BLaER1 treated with 17β-estradiol and CSF1 and Interleukin-3, amounts not matched to agents 10 nM and 100 nM (cell line): ENCODE measurements at regions not wholly inside any gene's neighbourhood (a gene's known extent, or its start where the extent isn't known, plus 50 kb on each side); places are given as distances from the start of the nearest gene placed in this dataset.
"Not testable (repeated sequence)": the region's sequence is repeated elsewhere in the genome, so short reads cannot be mapped to it uniquely, and the experiment has no call there.

ENCODE experiments used
- H3K27ac ChIP-seq, 11 experiments: shearing (Covaris generic); formaldehyde crosslinking; 2 replicates each; pipeline ENCODE4 v1.8.1; 2022
- H3K27me3 ChIP-seq, 11 experiments: shearing (Covaris generic); formaldehyde crosslinking; 2 replicates each; pipeline ENCODE4 v1.8.1; 2022
- H3K36me3 ChIP-seq, 11 experiments: shearing (Covaris generic); formaldehyde crosslinking; 2 replicates each; pipeline ENCODE4 v1.8.1; 2022
- H3K4me1 ChIP-seq, 10 experiments: shearing (Covaris generic); formaldehyde crosslinking; 2 replicates each; pipeline ENCODE4 v1.8.1; 2022
- H3K4me2 ChIP-seq, 11 experiments: shearing (Covaris generic); formaldehyde crosslinking; 2 replicates each; pipeline ENCODE4 v1.8.1; 2022
- H3K4me3 ChIP-seq, 10 experiments: shearing (Covaris generic); formaldehyde crosslinking; 2 replicates each; pipeline ENCODE4 v1.8.1; 2022
- H3K9ac ChIP-seq, 11 experiments: shearing (Covaris generic); formaldehyde crosslinking; 2 replicates each; pipeline ENCODE4 v1.8.1; 2022
- H3K9me3 ChIP-seq, 11 experiments: shearing (Covaris generic); formaldehyde crosslinking; replicated peaks in 1 of 11; 2 replicates each; pipeline ENCODE4 v1.8.1; 2022
- H4K20me1 ChIP-seq, 11 experiments: shearing (Covaris generic); formaldehyde crosslinking; 2 replicates each; pipeline ENCODE4 v1.8.1; 2022
- Cebpa-rat ChIP-seq, 11 experiments: shearing (Covaris generic); IDR thresholded peaks; 2 replicates each; pipeline ENCODE4 v1.8.1; 2022

DNA sequence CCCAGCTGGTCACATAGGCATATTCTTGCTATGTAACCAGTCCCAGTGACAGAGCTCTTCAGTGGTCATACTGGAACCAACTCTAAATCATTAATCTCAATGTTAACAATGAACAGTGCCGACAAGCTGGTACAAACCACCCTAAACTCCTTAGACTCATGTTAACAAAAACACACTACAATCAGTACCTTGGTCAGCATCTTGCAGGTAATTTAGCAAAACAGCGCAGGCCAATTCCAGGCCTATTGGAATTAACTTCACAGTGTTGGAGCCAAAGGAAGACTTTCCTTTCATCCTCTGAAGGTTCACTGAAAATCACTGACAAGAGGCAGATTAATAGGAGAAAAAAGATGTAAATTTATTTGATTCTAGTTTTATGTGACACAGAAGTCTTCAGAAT lies 396.4 kb downstream of the PIK3C3 start:
- Histone ChIP-seq H3K4me1 (no peaks in the 10 kb centered on the region), H4K20me1 (no peaks in the 10 kb centered on the region), H3K36me3 (no peaks in the 10 kb centered on the region), H3K4me2 (no peak overlapping the region), H3K9me3 (no peaks in the 10 kb centered on the region), H3K27ac (no peak overlapping the region), H3K4me3 (no peak overlapping the region), H3K27me3 (no peaks in the 10 kb centered on the region), H3K9ac (no peak overlapping the region)
- no peak for TF ChIP-seq Cebpa-rat (IDR thresholded peaks at IDR 0.05)

DNA sequence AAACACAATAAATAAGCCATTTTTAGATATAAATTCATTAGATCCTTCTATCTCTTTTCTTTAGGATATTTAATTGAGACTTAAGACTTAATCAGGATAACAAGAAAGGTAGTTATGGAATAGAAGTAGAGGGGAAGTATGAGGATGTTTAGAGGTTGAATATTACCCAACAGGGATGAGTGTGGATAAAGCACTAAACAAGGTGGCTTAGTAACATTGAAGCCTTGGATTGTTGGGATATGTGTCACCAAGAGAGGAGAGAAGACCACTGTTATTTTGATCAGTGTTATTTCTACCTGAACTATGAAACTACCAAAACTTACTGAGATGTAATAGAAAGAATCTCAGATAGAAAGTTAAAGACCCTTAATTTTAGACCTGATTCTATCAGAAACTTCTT lies 405.7 kb downstream of the PIK3C3 start:
- H3K27ac ChIP-seq, result no peak overlapping the region
- no peaks in the 10 kb centered on the region for H4K20me1 ChIP-seq
- H3K9me3 ChIP-seq, result no peaks in the 10 kb centered on the region
- no peak for TF ChIP-seq Cebpa-rat (IDR thresholded peaks at IDR 0.05)
- H3K4me2 ChIP-seq, result no peak overlapping the region
- H3K9ac ChIP-seq, result no peak overlapping the region
- H3K4me3 ChIP-seq, result no peak overlapping the region
- no peaks in the 10 kb centered on the region for H3K27me3 ChIP-seq
- H3K36me3 ChIP-seq, result no peaks in the 10 kb centered on the region
- H3K4me1 ChIP-seq, result no peaks in the 10 kb centered on the region

DNA sequence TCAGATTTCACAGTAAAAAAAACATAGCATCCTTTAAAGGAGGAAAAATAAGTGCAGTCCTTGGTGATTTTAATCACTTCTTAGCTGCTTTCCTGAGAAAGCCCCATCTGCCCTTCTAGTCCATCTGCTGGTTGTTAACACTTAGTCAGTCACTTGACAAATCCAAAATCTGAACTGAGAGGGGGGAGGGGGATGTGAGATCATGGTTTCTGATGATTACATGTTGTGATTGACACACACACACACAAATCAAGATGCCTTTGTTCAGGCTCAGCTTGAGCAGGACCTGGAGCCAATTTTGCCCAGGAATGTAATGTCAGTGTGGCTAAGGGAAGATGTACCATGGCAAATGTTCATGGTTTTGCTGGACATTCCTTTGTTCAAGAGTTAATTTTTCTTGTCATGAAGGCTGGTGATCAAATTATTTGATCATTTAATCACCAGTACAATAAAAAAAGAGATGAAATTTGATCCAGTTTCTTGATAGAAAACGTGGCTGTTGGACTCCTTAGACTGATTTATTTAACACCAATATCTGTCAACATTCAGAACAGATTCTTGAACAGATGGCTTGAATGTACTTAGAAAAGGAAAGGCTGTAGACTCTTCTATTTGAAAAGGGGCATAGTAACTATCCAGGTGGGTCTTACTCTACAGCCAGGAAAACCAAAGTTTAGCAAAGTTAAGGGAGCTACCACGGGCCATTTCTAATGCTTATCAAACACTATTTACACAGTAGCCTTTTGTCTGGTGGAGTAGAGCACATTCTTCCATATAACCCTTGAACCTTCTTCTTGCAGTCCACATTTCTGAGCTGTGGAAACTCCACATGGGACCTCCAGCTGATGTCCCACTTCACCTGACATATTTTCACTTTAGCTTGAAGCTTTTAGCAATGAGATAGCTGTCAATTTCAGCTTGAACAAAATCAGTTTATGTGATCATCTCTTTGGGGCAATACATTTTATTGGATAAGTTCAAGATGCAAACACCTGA lies 408.7 kb downstream of the PIK3C3 start:
- H3K4me1 ChIP-seq, result no peaks in the 10 kb centered on the region
- no peaks in the 10 kb centered on the region for H3K36me3 ChIP-seq
- no peaks in the 10 kb centered on the region for H3K27me3 ChIP-seq
- H3K27ac ChIP-seq, result no peak overlapping the region
- no peaks in the 10 kb centered on the region for H4K20me1 ChIP-seq
- no peak overlapping the region for H3K4me3 ChIP-seq
- H3K4me2 ChIP-seq, result no peak overlapping the region
- no peak for TF ChIP-seq Cebpa-rat (IDR thresholded peaks at IDR 0.05)
- H3K9me3 ChIP-seq, result no peaks in the 10 kb centered on the region
- H3K9ac ChIP-seq, result no peak overlapping the region

DNA sequence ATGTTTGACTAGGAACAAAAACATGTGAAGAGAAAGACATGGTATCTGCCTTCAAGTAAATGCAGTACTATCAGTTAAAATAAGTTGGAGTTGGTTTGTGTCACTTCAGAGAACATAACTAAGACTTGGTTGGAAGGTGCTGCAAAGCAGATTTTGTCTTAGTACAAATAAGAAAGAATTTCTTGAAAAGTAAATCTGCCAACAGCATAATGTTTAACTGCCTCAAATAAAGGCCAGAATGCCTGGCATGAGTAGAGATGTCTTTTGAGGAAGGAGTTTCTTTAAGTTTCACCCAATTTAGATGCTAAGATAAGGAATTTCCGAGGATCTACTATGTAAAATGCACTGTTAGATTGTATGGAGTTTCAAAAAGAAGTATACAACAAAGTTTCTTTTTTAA lies 409.7 kb downstream of the PIK3C3 start:
- H3K27ac ChIP-seq, result no peak overlapping the region
- no peak overlapping the region for H3K9ac ChIP-seq

DNA sequence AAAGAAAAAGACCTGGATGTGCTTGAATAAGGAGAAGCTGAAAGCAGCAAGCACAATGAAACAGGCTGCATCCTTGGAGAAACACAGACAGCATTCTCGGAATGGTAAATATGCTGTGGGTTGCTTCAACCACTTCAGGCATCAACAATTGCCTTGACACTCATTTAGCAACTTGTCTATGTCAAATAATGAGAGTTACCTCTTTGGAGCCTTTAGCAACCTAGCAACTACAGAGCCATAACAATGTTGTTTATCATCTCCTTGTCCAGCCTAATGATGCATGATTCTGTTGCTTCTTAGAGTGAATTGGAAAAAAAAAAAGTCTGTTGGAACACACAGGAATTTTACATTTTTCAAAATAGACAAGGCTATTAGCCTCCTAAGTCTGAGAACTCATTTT lies 410.6 kb downstream of the PIK3C3 start:
- Histone ChIP-seq H3K9ac (no peak overlapping the region), H3K4me1 (no peaks in the 10 kb centered on the region), H3K27ac (no peak overlapping the region), H3K27me3 (no peaks in the 10 kb centered on the region), H3K4me2 (no peak overlapping the region), H4K20me1 (no peaks in the 10 kb centered on the region), H3K36me3 (no peaks in the 10 kb centered on the region), H3K9me3 (no peaks in the 10 kb centered on the region), H3K4me3 (no peak overlapping the region)
- TF ChIP-seq Cebpa-rat (IDR thresholded peaks at IDR 0.05), result no peak

More for the DNA sequence above, 409.7 kb downstream of the PIK3C3 start:
- Histone ChIP-seq H3K36me3 (no peaks in the 10 kb centered on the region), H4K20me1 (no peaks in the 10 kb centered on the region), H3K4me2 (no peak overlapping the region), H3K9me3 (no peaks in the 10 kb centered on the region), H3K27me3 (no peaks in the 10 kb centered on the region), H3K4me3 (no peak overlapping the region), H3K4me1 (no peaks in the 10 kb centered on the region)
- TF ChIP-seq Cebpa-rat (IDR thresholded peaks at IDR 0.05), result no peak

DNA sequence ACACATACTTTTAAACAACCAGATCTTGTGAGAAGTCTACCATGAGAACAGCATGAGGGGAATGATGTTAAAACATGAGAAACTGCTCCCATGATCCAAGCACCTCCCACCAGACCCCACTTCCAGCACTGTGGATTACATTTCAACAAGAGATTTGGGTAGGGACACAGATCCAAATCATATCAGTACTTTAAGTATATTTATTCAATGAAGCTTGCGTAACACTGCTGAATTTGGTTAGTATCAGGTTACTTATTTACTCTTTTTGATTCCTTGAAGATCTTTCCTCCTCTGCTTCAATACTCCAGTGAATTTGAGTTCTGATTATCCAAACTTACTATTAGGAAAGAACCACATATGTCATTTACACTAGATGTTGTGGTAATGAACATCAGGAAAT lies 418.6 kb downstream of the PIK3C3 start:
- no peaks in the 10 kb centered on the region for H3K9me3 ChIP-seq
- H3K4me2 ChIP-seq, result no peak overlapping the region
- no peak overlapping the region for H3K27ac ChIP-seq
- TF ChIP-seq Cebpa-rat (IDR thresholded peaks at IDR 0.05), result no peak
- no peak overlapping the region for H3K4me3 ChIP-seq
- H4K20me1 ChIP-seq, result no peaks in the 10 kb centered on the region
- no peaks in the 10 kb centered on the region for H3K36me3 ChIP-seq
- no peaks in the 10 kb centered on the region for H3K4me1 ChIP-seq
- H3K27me3 ChIP-seq, result no peaks in the 10 kb centered on the region
- H3K9ac ChIP-seq, result no peak overlapping the region

DNA sequence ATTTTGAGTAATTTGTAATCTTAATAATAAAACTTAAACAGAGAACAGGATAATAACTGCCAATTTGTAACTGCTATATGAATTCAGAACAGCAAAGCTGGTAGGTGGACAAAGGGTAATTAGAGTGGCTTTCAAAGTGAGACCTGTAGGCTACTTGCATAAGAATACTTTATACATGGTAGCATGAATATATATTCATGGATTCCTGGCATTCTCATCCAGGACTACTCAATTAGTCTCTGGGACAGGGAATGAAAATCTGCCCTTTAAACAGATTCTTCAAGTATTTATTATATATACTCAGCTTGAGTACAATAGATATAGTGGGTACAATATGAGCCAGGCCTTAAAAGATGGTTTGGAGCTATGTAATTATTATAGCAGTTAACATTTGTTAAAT lies 419.9 kb downstream of the PIK3C3 start:
- no peak overlapping the region for H3K4me2 ChIP-seq
- no peak overlapping the region for H3K4me3 ChIP-seq

DNA sequence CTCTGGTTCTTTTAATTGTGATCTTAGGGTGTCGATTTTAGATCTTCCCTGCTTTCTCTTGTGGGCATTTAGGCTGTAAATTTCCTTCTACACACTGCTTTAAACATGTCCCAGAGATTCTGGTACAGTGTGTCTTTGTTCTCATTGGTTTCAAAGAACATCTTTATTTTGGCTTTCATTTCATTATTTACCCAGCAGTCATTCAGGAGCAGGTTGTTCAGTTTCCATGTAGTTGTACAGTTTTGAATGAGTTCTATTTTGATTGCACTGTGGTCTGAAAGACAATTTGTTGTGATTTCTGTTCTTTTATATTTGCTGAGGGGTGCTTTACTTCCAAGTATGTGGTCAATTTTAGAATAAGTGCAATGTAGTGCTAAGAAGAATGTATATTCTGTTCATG lies 423.8 kb downstream of the PIK3C3 start:
- not testable (repeated sequence) for H3K4me3 ChIP-seq, H3K4me1 ChIP-seq, H3K4me2 ChIP-seq, H3K27ac ChIP-seq, H4K20me1 ChIP-seq, H3K9ac ChIP-seq, H3K27me3 ChIP-seq, H3K36me3 ChIP-seq, H3K9me3 ChIP-seq

More for the DNA sequence above, 419.9 kb downstream of the PIK3C3 start:
- Histone ChIP-seq H3K4me1 (no peaks in the 10 kb centered on the region), H3K36me3 (no peaks in the 10 kb centered on the region), H4K20me1 (no peaks in the 10 kb centered on the region), H3K27me3 (no peaks in the 10 kb centered on the region), H3K9ac (no peak overlapping the region), H3K9me3 (no peaks in the 10 kb centered on the region), H3K27ac (no peak overlapping the region)
- TF ChIP-seq Cebpa-rat (IDR thresholded peaks at IDR 0.05), result no peak

DNA sequence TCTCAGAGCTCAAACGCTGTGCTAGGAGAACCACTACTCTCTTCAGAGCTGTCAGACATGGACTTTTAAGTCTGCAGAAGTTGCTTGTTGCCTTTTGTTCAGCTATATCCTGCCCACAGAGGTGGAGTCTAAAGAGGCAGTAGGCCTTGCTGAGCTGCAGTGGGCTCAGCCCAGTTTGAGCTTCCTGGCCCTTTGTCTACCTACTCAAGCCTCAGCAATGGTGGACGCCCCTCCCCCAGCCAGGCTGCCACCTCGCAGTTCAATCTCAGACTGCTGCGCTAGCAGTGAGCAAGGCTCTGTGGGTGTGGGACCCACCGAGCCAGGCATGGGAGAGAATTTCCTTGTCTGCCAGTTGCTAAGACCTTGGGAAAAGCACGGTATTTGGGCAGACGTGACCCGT lies 426.2 kb downstream of the PIK3C3 start:
- not testable (repeated sequence) for H3K27ac ChIP-seq, H3K4me3 ChIP-seq, H3K4me1 ChIP-seq, H3K36me3 ChIP-seq, H3K4me2 ChIP-seq, H3K27me3 ChIP-seq, H3K9ac ChIP-seq, H4K20me1 ChIP-seq, H3K9me3 ChIP-seq

DNA sequence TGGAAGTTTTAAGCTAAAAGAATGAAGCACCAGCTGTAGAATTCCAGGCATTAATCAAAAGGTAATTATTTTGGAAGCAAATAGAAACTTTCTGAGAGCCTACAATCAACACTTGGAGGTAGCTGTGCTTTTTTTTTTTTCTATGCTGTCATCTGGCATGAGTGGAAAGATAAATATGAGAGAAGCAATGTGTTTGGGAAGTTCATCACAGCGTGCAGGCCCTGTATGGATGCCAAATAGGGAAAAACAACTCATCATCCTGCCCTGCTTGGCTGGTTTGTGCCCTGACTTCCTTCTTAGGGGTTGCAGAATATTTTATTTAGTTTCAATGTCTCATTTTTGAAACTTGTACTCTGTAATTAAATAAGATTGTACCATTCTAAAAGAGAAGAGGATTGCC lies 437.4 kb downstream of the PIK3C3 start:
- no peak for TF ChIP-seq Cebpa-rat (IDR thresholded peaks at IDR 0.05)
- Histone ChIP-seq H3K27me3 (no peaks in the 10 kb centered on the region), H3K9ac (no peak overlapping the region), H3K4me2 (no peak overlapping the region), H3K36me3 (no peaks in the 10 kb centered on the region), H4K20me1 (no peaks in the 10 kb centered on the region), H3K9me3 (no peaks in the 10 kb centered on the region), H3K4me1 (no peaks in the 10 kb centered on the region), H3K27ac (no peak overlapping the region), H3K4me3 (no peak overlapping the region)
